HCT116 (cell line): ENCODE measurements at regions not wholly inside any gene's neighbourhood (a gene's known extent, or its start where the extent isn't known, plus 50 kb on each side); places are given as distances from the start of the nearest gene placed in this dataset.
A peak's percentile ranks its signal among the peaks of the same experiment; 100 is the strongest.
"Not testable (repeated sequence)": the region's sequence is repeated elsewhere in the genome, so short reads cannot be mapped to it uniquely, and the experiment has no call there.

Experiments used
- ATAC-seq: fragments of 200-7000 bp; cut with Tn5 transposase; 2 replicates; pipeline ENCODE4 v1.9.1; 2020; ENCODE audit warnings: mild to moderate bottlenecking, moderate library complexity
- BruUV-seq: library from RNA; stranded (reverse); fragments of 400-500 nt; replicated peaks from 2 replicates; lab custom pipeline; 2021; lab: Mats Ljungman, UMichigan
- CTCF ChIA-PET: fragments of 300-600 bp; sonication (Branson Sonifier 250); formaldehyde crosslinking; loops from one replicate; lab custom pipeline; 2021; ENCODE audit warnings: antibody characterized with exemption; lab: Charles Lee
- POLR2A ChIA-PET: fragments of 300-600, 350-600 bp; sonication (Branson Sonifier 250); formaldehyde crosslinking; loops from one replicate; lab custom pipeline; 2021; ENCODE audit warnings: antibody characterized with exemption; lab: Charles Lee
- RAD21 ChIA-PET, 2 experiments: fragments of 300-600 bp; sonication (Branson Sonifier 250); formaldehyde crosslinking; loops; one replicate each; lab custom pipeline; 2023; ENCODE audit warnings: low total read pairs in 2 of 2; ENCODE audit not compliant: uncharacterized antibody in 2 of 2, unreplicated experiment in 2 of 2, low non-redundant PET in 1 of 2; lab: Charles Lee
- DNase-seq: peaks from one replicate; pipeline ENCODE4 v3.0.0-alpha.2; 2010; ENCODE audit warnings: low read depth, low spot score
- H2AFZ ChIP-seq: fragments of 200-600 bp; shearing (Covaris generic), sonication (generic); 2 replicates; pipeline ENCODE4 v1.6.1; 2017; ENCODE audit warnings: low read depth, mixed run types, mixed read lengths, antibody characterized with exemption, low read length; ENCODE audit not compliant: poor library complexity, severe bottlenecking
- H3K27ac ChIP-seq: 2 replicates; pipeline ENCODE4 v1.5.1; 2012; ENCODE audit warnings: low read depth, low read length
- H3K27me3 ChIP-seq: fragments of 200-600 bp; sonication (generic); 2 replicates; pipeline ENCODE4 v1.6.1; 2016; ENCODE audit warnings: mixed run types, low read length, mixed read lengths; ENCODE audit not compliant: insufficient read depth
- H3K36me3 ChIP-seq, 2 experiments: fragments of 200-500 bp in 1 of 2; fragments of 200-600 bp in 1 of 2; sonication (Bioruptor generic) in 1 of 2; sonication (generic) in 1 of 2; 2 replicates each; pipeline versions ENCODE4 v1.5.1 to v1.6.1; 2014 to 2016; ENCODE audit warnings: low read length in 2 of 2, inconsistent platforms in 1 of 2, mixed read lengths in 1 of 2, mixed run types in 1 of 2; ENCODE audit not compliant: insufficient read depth in 2 of 2, control insufficient read depth in 1 of 2
- H3K4me1 ChIP-seq, 2 experiments: fragments of 200-600 bp in 1 of 2; sonication (generic) in 1 of 2; 2 replicates each; pipeline versions ENCODE4 v1.5.1 to v1.6.1; 2012 to 2017; ENCODE audit warnings: low read length in 2 of 2, inconsistent platforms in 1 of 2, mild to moderate bottlenecking in 1 of 2, mixed read lengths in 1 of 2, mixed run types in 1 of 2, moderate library complexity in 1 of 2; ENCODE audit not compliant: insufficient read depth in 2 of 2, control insufficient read depth in 1 of 2
- H3K4me2 ChIP-seq: fragments of 200-600 bp; sonication (generic); 2 replicates; pipeline ENCODE4 v1.6.1; 2017; ENCODE audit warnings: mixed run types, low read length, mixed read lengths
- H3K4me3 ChIP-seq, 2 experiments: fragments of 200-600 bp in 1 of 2; sonication (generic) in 1 of 2; replicated peaks in 1 of 2; 2 replicates each; pipeline ENCODE4 v1.5.1; 2011 to 2016; ENCODE audit warnings: low read length in 2 of 2, control low read depth in 1 of 2, low read depth in 1 of 2, mild to moderate bottlenecking in 1 of 2, mixed read lengths in 1 of 2, mixed run types in 1 of 2
- H3K79me2 ChIP-seq: fragments of 200-600 bp; sonication (generic); 2 replicates; pipeline ENCODE4 v1.6.1; 2017; ENCODE audit warnings: mild to moderate bottlenecking, mixed run types, low read length, moderate library complexity, mixed read lengths; ENCODE audit not compliant: insufficient read depth
- H3K9ac ChIP-seq: fragments of 200-600 bp; sonication (generic); 2 replicates; pipeline ENCODE4 v1.6.1; 2016; ENCODE audit warnings: low read length, mixed read lengths
- H3K9me2 ChIP-seq: fragments of 200-600 bp; sonication (generic), shearing (Covaris generic); 2 replicates; pipeline ENCODE4 v1.6.1; 2017; ENCODE audit warnings: mixed run types, mild to moderate bottlenecking, moderate library complexity; ENCODE audit not compliant: insufficient read depth
- H3K9me3 ChIP-seq, 2 experiments: fragments of 200-500 bp in 1 of 2; fragments of 200-600 bp in 1 of 2; sonication (Bioruptor generic) in 1 of 2; sonication (generic) in 1 of 2; 2 replicates each; pipeline ENCODE4 v1.6.1; 2014 to 2017; ENCODE audit warnings: low read length in 2 of 2, mixed read lengths in 2 of 2, inconsistent platforms in 1 of 2, low read depth in 1 of 2, mild to moderate bottlenecking in 1 of 2, mixed run types in 1 of 2, moderate library complexity in 1 of 2; ENCODE audit not compliant: control insufficient read depth in 1 of 2, insufficient read depth in 1 of 2
- H4K20me1 ChIP-seq: fragments of 200-600 bp; sonication (generic), shearing (Covaris generic); 2 replicates; pipeline ENCODE4 v1.6.1; 2017; ENCODE audit warnings: mixed run types, mild to moderate bottlenecking, moderate library complexity; ENCODE audit not compliant: insufficient read depth
- CBX3 ChIP-seq: IDR thresholded peaks from 2 replicates; pipeline ENCODE4 v1.6.1; 2012; ENCODE audit warnings: low read depth
- CTCF ChIP-seq, 3 experiments: fragments of 200-600 bp in 1 of 3; sonication (generic) in 1 of 3; IDR thresholded peaks in 2 of 3; conservative IDR thresholded peaks in 1 of 3; 2 replicates each; pipeline ENCODE4 v1.5.1; 2012 to 2017; ENCODE audit warnings: low read depth in 2 of 3, low read length in 2 of 3, antibody characterized with exemption in 1 of 3, borderline replicate concordance in 1 of 3, control low read depth in 1 of 3, mild to moderate bottlenecking in 1 of 3, mixed read lengths in 1 of 3, mixed run types in 1 of 3, moderate library complexity in 1 of 3; ENCODE audit not compliant: insufficient read depth in 1 of 3
- EGR1 ChIP-seq: IDR thresholded peaks from 2 replicates; pipeline ENCODE4 v1.6.1; 2012; ENCODE audit warnings: low read depth
- ELF1 ChIP-seq: IDR thresholded peaks from 2 replicates; pipeline ENCODE4 v1.6.1; 2012; ENCODE audit warnings: low read depth, borderline replicate concordance
- EZH2 ChIP-seq: fragments of 200-600 bp; sonication (generic); IDR thresholded peaks from 2 replicates; pipeline ENCODE4 v1.6.1; 2017; ENCODE audit warnings: antibody characterized with exemption, mixed run types
- EZH2phosphoT487 ChIP-seq: fragments of 200-600 bp; IDR thresholded peaks from 2 replicates; pipeline ENCODE4 v1.6.1; 2018; ENCODE audit warnings: antibody characterized with exemption, borderline replicate concordance
- FOSL1 ChIP-seq: IDR thresholded peaks from 2 replicates; pipeline ENCODE4 v1.6.1; 2012; ENCODE audit warnings: low read depth
- JUND ChIP-seq: IDR thresholded peaks from 2 replicates; pipeline ENCODE4 v1.6.1; 2012
- POLR2AphosphoS5 ChIP-seq: IDR thresholded peaks from 2 replicates; pipeline ENCODE4 v1.6.1; 2011; ENCODE audit warnings: mild to moderate bottlenecking, low read depth, low read length, moderate library complexity
- SRF ChIP-seq: IDR thresholded peaks from 2 replicates; pipeline ENCODE4 v1.6.1; 2012; ENCODE audit warnings: low read depth
- TCF7L2 ChIP-seq: IDR thresholded peaks from 2 replicates; pipeline ENCODE4 v1.7.0; 2011; ENCODE audit warnings: borderline replicate concordance, inconsistent platforms; ENCODE audit not compliant: insufficient read depth, insufficient read length; ENCODE audit errors: extremely low read depth
- YY1 ChIP-seq: IDR thresholded peaks from 2 replicates; pipeline ENCODE4 v1.6.1; 2011; ENCODE audit warnings: low read length, low read depth, moderate library complexity, mild to moderate bottlenecking; ENCODE audit not compliant: insufficient replicate concordance; ENCODE audit errors: extremely low read depth
- ZBTB33 ChIP-seq: IDR thresholded peaks from 2 replicates; pipeline ENCODE4 v1.6.1; 2011; ENCODE audit warnings: mild to moderate bottlenecking, low read length, moderate library complexity; ENCODE audit not compliant: insufficient replicate concordance; ENCODE audit errors: extremely low read depth
- ZNF274 ChIP-seq: fragments of 200-500 bp; sonication (Bioruptor generic); IDR thresholded peaks from 2 replicates; pipeline ENCODE4 v1.6.1; 2014; ENCODE audit warnings: mild to moderate bottlenecking, low read depth, low read length, inconsistent platforms
- intact Hi-C: fragments of 100-400 bp; cut with micrococcal nuclease; formaldehyde crosslinking; loops from 2 replicates; pipeline ENCODE4 v1.10.0; 2022

GRCh38 chr4:130079027-130079426 lies 983.1 kb downstream of the C4orf33 start:
- POLR2A ChIA-PET, ATAC-seq, H3K4me1 ChIP-seq, H3K79me2 ChIP-seq, H3K27me3 ChIP-seq, H3K27ac ChIP-seq, H3K4me3 ChIP-seq, H3K36me3 ChIP-seq, BruUV-seq, DNase-seq, H3K9me2 ChIP-seq, RAD21 ChIA-PET, H3K4me2 ChIP-seq, H2AFZ ChIP-seq, H3K9ac ChIP-seq, H4K20me1 ChIP-seq, H3K9me3 ChIP-seq, intact Hi-C loops: not testable (repeated sequence)
- CTCF ChIA-PET: interaction anchor here (1.3 kb wide), 1 partner anchor 11 kb away, joined by 4 read pairs; no protein-coding TSS in a partner anchor

GRCh38 chr4:130080872-130081451 lies 985.0 kb downstream of the C4orf33 start:
- Histone ChIP-seq H3K27ac (no peak overlapping the region), H3K9me2 (no peaks in the 10 kb centered on the region), H3K4me2 (no peak overlapping the region), H3K9ac (no peak overlapping the region), H3K4me1 (no peaks in the 10 kb centered on the region), H2AFZ (peak overlapping the region; percentile 43), H3K27me3 (no peaks in the 10 kb centered on the region), H3K9me3 (no peaks in the 10 kb centered on the region), H3K79me2 (no peaks in the 10 kb centered on the region), H3K36me3 (no peaks in the 10 kb centered on the region), H3K4me3 (no peak overlapping the region), H4K20me1 (no peaks in the 10 kb centered on the region)
- TF ChIP-seq SRF (no peak), ZNF274 (no peak), YY1 (no peak), EGR1 (no peak), CTCF (IDR thresholded peaks at IDR 0.05 in 2 of 3, conservative IDR thresholded peaks at IDR 0.05 in 1 of 3; ENCODE audit: borderline replicate concordance in 1 of 3, insufficient read depth in 1 of 3, low read depth in 2 of 3, low read length in 2 of 3) (no peak), ELF1 (no peak), TCF7L2 (no peak), FOSL1 (no peak), JUND (no peak), EZH2 (no peak), CBX3 (no peak), POLR2AphosphoS5 (no peak), ZBTB33 (no peak), EZH2phosphoT487 (no peak)
- DNase-seq: no peak
- BruUV-seq: no TSS peak
- intact Hi-C loops: no loop called here
- RAD21 ChIA-PET: no interaction called here
- CTCF ChIA-PET: no interaction called here
- no peak for ATAC-seq
- POLR2A ChIA-PET: no interaction called here
